HepG2 (cell line): ENCODE measurements at regions not wholly inside any gene's neighbourhood (a gene's known extent, or its start where the extent isn't known, plus 50 kb on each side); places are given as distances from the start of the nearest gene placed in this dataset.

ENCODE experiments used
- AHDC1 ChIP-seq: sonication (generic); formaldehyde crosslinking; IDR thresholded peaks from 2 replicates; pipeline ENCODE4 v1.5.1; 2020; ENCODE audit warnings: mild to moderate bottlenecking, missing genetic modification reagents, borderline replicate concordance
- JUN ChIP-seq: sonication (generic); formaldehyde crosslinking; IDR thresholded peaks from 2 replicates; pipeline ENCODE4 v1.4.0; 2020; ENCODE audit warnings: mild to moderate bottlenecking, missing genetic modification reagents
- PRDM15 ChIP-seq: sonication (generic); formaldehyde crosslinking; IDR thresholded peaks from 2 replicates; pipeline ENCODE4 v1.4.0; 2020; ENCODE audit warnings: missing genetic modification reagents
- RORA ChIP-seq: sonication (generic); formaldehyde crosslinking; IDR thresholded peaks from 2 replicates; pipeline ENCODE4 v1.5.0; 2020; ENCODE audit warnings: mild to moderate bottlenecking, missing genetic modification reagents, moderate library complexity
- YY1 ChIP-seq: IDR thresholded peaks from 2 replicates; pipeline ENCODE4 v1.6.1; 2011; ENCODE audit warnings: low read length, low read depth, moderate library complexity, mild to moderate bottlenecking; ENCODE audit not compliant: insufficient read depth, insufficient replicate concordance

GRCh38 chr5:37975531-37975930 is 135.7 kb upstream of the GDNF start (continued):
- TF ChIP-seq RORA (CRISPR knock-in tag): no peak
- TF ChIP-seq JUN: no peak
- no peak for TF ChIP-seq AHDC1 (CRISPR knock-in tag)
- TF ChIP-seq PRDM15 (CRISPR knock-in tag): no peak
- TF ChIP-seq YY1: no peak
